NCI-H2029 (cell line): ENCODE measurements at regions not wholly inside any gene's neighbourhood (a gene's known extent, or its start where the extent isn't known, plus 50 kb on each side); places are given as distances from the start of the nearest gene placed in this dataset.
A peak's percentile ranks its signal among the peaks of the same experiment; 100 is the strongest.

Experiments used
- DNase-seq: peaks from one replicate; lab custom pipeline; 2025; lab: John Stamatoyannopoulos, UW

DNA sequence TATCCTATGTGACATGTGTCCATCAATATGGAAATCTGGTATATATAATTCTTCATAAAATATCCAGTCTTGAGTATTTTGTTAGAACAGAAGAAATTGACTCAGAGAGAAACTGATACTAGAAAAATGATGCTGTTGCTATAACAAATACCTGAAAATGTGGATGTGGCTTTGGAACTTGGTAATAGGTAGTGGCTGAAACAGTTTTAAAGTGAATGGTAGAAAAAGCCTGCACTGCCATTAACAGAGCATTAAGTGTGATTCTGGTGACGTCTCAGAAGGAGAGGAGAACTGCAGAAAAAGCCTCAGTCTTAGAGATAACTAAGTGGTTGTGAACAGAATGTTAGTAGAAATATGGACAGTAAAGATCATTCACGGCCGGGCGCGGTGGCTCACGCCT is 634.9 kb upstream of the ZNF608 start:
- DNase-seq = no peak

GRCh38 chr5:125384071-125384470 is 637.6 kb upstream of the ZNF608 start:
- DNase-seq = no peak

- DNase-seq = no peak
Observed at GRCh38 chr5:125390326-125390725, 643.9 kb upstream of the ZNF608 start.

DNA sequence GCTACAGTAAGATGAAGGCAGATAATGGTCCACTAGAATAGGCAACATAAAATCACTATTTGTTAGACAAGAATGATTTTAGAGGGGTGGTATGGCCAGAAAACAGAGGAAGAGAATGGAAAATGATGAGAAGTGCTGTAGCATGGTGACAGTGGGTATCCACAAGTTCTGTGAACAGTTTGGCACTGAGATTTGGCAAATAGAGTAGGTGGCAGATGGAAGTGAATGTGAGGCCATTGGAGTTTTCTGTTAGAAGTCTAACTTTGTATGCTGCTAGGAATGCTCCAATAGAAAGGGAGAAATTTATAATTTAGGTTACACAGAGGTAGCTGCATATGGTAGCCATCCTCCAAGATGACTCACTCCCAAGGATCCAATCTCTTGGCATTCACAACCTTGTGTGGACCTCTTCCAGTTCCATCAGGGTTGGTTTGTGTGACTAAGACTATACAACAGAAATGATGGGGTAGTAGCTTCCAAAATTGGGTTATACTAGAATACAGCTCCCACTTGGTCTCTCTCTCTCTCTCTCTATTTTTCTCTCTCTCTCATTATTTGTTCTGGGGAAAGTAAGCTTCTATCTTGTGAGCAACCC is 646.9 kb upstream of the ZNF608 start:
- no peak for DNase-seq

DNA sequence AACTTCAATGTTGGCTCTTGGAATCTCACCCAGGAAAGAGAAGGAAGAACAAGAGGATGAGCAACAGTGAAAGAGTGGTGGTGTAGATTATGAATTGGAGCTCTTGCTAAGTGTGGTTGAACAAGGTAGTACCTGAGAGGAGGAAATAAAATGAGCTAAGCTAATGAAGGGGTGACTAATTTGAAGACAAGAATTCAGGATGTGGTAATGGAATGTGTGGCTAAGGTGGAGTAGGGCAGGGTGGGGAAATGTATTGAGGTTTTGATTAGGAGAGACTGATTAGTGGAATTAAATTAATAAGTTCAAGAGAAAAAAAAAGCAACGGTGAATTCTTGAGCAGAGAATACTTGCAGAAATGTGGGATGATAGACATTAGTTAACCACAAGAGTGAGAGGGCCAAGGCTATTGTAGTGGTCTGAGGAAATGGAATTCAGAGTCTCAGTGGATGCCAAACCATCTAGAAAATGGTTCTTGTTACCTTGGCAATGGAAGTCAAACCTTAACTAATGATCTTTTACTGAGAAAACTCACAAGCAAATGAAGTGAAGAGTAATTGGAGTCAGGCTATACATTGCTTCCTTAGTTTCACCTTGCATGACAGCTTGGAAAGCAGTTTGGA is 648.3 kb upstream of the ZNF608 start:
- DNase-seq = no peak

GRCh38 chr5:125396462-125396861 is 650.0 kb upstream of the ZNF608 start:
- DNase-seq = no peak

- no peak for DNase-seq
Observed at GRCh38 chr5:125398466-125398865, 652.0 kb upstream of the ZNF608 start.

GRCh38 chr5:125399885-125400284 is 653.4 kb upstream of the ZNF608 start:
- no peak for DNase-seq

GRCh38 chr5:125401724-125402622 is 655.5 kb upstream of the ZNF608 start:
- DNase-seq = no peak

- DNase-seq = no peak
Observed at GRCh38 chr5:125402787-125403186, 656.3 kb upstream of the ZNF608 start.

- DNase-seq = no peak
Observed at GRCh38 chr5:125404056-125404455, 657.6 kb upstream of the ZNF608 start.

GRCh38 chr5:125408448-125409233 is 662.2 kb upstream of the ZNF608 start:
- DNase-seq = peak; percentile 24

- DNase-seq = peak; percentile 61
Observed at GRCh38 chr5:125409234-125409860, 662.9 kb upstream of the ZNF608 start.

DNA sequence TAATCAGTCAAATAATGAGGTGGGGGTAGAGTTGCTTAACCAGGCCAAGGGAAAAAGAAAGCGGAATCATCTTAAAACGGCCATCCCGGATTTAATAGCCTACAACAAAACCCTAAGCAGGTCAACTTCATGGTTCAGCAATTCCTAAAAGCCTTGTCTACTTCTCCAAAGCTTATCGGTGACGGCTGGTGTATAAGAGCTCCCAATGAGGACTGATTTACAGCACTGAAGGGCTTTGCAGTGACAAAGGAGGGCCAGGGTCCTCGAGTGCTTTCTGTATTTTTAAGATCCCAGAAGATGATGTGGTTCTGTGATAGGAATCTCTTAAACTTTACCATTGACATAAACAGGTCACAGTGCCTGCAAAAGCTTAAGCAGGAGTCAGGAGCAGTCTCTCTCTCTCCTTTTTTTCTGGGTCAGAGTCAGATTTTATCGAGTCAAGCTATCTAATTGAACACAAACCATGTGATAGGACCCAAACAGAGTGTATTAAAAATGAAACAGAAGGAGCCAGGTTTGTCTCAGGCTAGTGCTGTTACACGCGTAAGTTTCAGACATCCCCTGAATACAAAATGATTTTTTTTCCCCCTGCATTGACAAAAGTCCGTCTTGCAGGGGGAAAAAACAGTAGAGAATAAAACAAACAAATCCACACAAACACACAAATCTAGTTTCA is 663.6 kb upstream of the ZNF608 start:
- peak; percentile 39 for DNase-seq

GRCh38 chr5:125410537-125411070 is 664.2 kb upstream of the ZNF608 start:
- no peak for DNase-seq

GRCh38 chr5:125411071-125411743 is 664.8 kb upstream of the ZNF608 start:
- peak; percentile 18 for DNase-seq

- no peak for DNase-seq
Observed at GRCh38 chr5:125411744-125412560, 665.5 kb upstream of the ZNF608 start.

- DNase-seq = peak; percentile 67
Observed at GRCh38 chr5:125412561-125413495, 666.4 kb upstream of the ZNF608 start.
